ENCODE measurements at regions not wholly inside any gene's neighbourhood (a gene's known extent, or its start where the extent isn't known, plus 50 kb on each side); places are given as distances from the start of the nearest gene placed in this dataset.

DNA sequence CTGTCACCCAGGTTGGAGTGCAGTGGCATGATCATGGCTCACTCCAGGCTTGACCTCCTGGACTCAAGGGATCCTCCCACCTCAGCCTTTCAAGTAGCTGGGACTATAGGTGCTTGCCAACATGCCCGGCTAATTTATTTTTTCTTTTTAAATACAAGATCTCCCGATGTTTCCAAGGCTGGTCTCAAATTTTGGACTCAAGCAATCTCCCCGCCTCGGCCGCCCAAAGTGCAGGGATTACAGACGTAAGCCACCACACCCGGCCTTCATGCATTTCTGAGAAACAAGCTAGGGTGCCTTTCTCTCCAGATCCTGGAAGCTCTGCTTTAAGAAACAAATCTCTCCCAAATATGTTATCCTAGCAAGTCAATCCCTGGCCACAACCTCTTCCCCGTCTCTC lies 234.1 kb downstream of the FBXO15 start:
- no peak for ATAC-seq (ENCODE audit: low FRiP score)
- TF ChIP-seq, protein P1, sequence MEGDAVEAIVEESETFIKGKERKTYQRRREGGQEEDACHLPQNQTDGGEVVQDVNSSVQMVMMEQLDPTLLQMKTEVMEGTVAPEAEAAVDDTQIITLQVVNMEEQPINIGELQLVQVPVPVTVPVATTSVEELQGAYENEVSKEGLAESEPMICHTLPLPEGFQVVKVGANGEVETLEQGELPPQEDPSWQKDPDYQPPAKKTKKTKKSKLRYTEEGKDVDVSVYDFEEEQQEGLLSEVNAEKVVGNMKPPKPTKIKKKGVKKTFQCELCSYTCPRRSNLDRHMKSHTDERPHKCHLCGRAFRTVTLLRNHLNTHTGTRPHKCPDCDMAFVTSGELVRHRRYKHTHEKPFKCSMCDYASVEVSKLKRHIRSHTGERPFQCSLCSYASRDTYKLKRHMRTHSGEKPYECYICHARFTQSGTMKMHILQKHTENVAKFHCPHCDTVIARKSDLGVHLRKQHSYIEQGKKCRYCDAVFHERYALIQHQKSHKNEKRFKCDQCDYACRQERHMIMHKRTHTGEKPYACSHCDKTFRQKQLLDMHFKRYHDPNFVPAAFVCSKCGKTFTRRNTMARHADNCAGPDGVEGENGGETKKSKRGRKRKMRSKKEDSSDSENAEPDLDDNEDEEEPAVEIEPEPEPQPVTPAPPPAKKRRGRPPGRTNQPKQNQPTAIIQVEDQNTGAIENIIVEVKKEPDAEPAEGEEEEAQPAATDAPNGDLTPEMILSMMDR (IDR thresholded peaks at IDR 0.05) = no peak
- no peak for DNase-seq (ENCODE audit: low spot score)

DNA sequence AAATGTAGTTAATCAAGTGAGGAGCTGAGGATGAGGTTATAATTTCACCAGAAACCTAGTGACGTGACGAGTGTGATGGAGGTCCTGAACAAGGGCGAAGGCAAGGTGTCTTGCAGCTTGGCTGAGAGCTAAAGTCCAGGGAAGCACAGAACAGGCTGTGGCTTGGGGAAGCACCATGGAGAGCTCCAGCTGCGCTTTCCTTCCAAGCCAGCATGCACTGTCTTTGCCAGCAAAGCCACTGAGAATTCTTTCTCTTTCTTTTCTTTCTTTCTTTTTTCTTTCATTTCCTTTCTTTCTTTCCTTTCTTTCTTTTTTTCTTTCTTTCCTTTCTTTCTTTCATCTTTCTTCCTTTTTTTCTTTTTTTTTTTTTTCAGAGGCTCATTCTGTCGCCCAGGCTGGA lies 239.3 kb downstream of the FBXO15 start:
- no peak for DNase-seq (ENCODE audit: low spot score)

DNA sequence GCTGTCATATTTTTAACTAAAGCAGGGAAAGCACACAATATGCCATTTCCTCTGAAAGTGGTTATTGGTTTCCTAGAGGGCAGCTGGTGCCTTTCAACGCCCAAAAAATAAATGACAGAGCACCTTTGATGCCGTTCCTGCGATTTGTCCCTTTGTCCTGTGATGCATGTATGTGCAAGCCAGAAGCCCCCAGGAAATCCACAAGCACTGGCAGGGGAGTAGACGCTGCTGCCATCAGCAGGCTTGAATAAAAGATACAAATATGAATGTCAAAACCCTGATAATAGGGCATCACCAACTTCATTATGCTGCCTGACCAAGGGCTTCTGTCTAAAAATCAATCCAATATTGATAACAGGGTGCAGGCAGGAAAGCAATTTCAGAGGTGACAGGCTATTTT lies 246.1 kb downstream of the FBXO15 start:
- TF ChIP-seq, protein P1 (IDR thresholded peaks at IDR 0.05) = no peak
- DNase-seq (ENCODE audit: low spot score) = no peak
- ATAC-seq (ENCODE audit: low FRiP score) = no peak

More for the DNA sequence above, 239.3 kb downstream of the FBXO15 start:
- ATAC-seq (ENCODE audit: low FRiP score) = no peak
- TF ChIP-seq, protein P1 (IDR thresholded peaks at IDR 0.05) = no peak

DNA sequence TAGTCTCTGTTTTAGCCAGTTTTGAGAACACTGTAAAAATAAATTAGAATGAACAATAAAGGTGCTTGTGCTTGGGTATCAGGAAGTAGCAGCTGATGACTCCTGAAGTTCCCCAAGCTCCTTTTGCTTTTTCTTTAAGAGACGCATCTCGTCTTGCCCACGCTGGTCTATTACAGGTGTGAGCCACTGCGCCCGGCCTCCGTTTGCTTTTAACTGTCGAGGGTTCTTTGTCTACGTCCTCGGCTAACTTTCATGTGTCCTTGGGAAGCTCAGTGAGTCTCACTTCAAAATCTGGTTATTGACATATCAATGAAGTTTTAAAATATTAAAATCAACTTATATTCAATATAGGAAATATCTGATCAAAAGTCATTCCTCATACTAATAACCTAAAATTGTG lies 246.5 kb downstream of the FBXO15 start:
- ATAC-seq (ENCODE audit: low FRiP score) = no peak
- DNase-seq (ENCODE audit: low spot score) = no peak
- TF ChIP-seq, protein P1 (IDR thresholded peaks at IDR 0.05) = no peak

DNA sequence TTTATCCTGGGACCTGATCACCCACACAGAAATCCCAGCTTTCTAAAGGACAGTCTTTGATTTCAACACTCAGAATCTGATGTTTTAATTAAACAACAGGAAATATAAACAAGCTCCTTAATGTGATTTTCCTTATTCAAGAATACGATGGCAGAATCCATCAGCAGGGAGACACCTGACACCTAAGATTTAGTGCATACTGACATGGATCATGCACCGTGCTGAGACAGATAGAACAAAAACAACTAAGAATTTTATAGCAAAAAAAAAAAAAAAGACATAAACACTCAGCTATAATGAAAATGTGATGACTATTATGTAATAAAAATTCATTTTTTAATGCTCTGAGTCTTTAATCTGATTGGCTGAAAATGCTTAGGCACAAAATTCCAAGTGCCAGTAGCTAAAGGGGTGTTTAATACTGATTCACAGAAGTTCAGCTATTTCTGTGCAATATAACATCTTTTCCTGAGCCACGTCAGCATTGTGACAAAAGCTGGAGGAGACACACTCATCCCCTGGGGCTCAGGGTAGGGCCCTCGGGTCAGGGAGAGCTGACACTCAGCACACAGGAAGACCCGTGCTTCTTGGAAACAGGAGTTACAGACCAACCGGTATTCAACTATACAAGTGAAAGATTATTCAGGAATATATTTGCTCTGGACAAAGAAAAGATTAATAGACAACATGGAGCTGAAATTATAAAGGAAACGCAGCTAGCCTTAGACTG lies 247.4 kb downstream of the FBXO15 start:
- TF ChIP-seq, protein P1 (IDR thresholded peaks at IDR 0.05) = no peak
- ATAC-seq (ENCODE audit: low FRiP score) (no peak), DNase-seq (ENCODE audit: low spot score) (no peak)

DNA sequence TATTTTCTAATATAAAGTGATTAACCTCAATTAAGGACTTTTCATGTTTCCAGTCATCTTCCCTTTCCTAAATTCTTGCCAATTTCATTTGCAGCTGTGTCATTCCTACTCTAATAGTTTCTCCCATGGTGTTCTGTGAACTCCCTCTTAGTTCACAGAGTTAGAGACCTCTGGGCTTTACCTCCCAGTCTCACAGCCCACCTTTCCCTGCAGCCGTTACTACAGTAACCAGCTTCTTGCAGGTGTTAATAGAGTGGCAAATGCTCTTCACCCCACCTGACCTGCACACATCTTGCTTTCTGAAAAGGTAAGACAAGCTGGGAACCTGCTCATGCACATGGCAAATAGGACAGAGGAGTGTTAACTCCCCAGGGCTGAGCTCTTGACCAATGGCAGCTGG lies 250.1 kb downstream of the FBXO15 start:
- DNase-seq (ENCODE audit: low spot score) (no peak), ATAC-seq (ENCODE audit: low FRiP score) (no peak)
- TF ChIP-seq, protein P1 (IDR thresholded peaks at IDR 0.05) = no peak

DNA sequence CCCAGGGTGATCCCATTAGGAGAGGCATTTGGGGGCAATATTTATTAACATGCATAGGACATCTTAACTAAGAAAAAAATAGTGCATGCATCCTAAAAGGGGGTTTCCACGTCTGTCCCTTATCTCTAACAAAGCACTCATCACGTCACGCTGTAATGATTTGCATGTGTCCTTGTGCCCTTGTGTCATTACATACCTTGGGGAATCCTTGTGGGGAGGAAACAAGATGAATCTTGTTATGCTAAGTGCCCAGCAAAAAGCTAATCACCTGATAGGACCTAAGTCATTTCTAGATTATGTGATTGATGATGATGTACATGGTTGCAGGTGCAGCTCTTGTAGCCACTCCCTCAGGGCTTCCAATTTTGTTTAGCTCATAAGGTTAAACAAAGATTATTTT lies 250.9 kb downstream of the FBXO15 start:
- DNase-seq (ENCODE audit: low spot score) (no peak), ATAC-seq (ENCODE audit: low FRiP score) (no peak)
- TF ChIP-seq, protein P1 (IDR thresholded peaks at IDR 0.05) = no peak

All from omental fat pad (tissue), 3 donors.